Amygdala (tissue), 56 donors: ENCODE measurements at regions not wholly inside any gene's neighbourhood (a gene's known extent, or its start where the extent isn't known, plus 50 kb on each side); places are given as distances from the start of the nearest gene placed in this dataset.
"Not testable (repeated sequence)": the region's sequence is repeated elsewhere in the genome, so short reads cannot be mapped to it uniquely, and the experiment has no call there.

ENCODE experiments used
- DNase-seq, 56 donors: peaks; one replicate each; lab custom pipeline; 2025; lab: John Stamatoyannopoulos, UW

DNA sequence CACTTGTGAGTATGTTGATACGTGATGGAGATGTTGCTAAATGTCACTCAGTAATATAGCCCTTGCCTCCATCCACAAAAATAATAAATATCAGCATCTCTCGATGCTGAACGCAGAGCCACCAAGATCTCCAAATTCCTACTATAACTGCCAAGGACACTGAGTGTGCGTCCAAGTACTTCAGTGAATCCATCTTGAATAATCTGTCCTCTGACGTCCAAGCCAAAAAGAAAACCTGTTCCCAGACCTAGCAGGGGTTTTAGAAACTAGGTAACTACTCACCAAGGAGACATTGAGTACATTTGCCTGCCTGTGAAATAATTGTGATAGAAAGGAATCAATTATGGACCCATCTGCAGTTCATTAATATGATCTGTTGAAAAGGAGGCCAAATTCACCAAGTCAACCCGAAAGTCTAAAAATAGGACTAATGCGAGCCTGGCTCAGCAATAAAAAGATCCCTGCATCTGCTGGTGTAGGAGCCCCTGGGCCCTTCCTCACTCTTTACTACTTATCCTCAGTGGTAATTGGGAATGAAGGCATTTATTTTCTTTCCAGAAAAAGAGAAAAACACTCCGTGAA, 226.9 kb upstream of the IRF2BP2 start:
- DNase-seq = peak in 1 of 56 donors; percentile 37

DNA sequence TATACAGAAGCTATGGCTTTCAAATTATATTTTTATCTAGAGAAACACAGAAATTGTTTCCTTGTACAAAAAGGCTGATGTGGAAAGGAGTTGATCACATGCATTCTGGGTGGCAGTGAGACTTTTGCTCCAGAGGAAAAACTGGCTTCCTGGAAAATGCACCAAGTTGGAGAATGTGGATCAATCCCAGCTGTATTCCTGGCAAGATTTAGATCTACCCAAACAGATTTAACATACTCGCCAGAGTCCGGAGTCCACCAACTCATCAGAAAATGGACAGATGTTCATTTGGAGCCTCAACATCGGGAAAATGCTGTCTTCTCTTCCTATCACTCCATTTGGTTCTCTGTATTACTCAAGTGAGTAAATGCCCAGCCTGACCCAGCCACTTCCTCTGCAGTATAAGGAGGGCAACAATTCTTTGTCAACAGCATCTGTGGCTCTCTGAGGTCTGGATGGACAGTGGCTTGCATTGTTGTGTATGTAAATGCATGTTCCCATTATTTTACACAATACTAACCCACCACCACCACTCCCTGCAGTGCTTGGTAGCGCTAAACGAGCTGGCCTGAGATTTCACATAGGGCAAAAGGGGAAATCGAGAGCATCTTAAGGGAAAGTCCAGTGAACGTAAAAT, 226.2 kb upstream of the IRF2BP2 start:
- DNase-seq = peak in 36 of 56 donors; percentile 12 to 80 (median 46)

DNA sequence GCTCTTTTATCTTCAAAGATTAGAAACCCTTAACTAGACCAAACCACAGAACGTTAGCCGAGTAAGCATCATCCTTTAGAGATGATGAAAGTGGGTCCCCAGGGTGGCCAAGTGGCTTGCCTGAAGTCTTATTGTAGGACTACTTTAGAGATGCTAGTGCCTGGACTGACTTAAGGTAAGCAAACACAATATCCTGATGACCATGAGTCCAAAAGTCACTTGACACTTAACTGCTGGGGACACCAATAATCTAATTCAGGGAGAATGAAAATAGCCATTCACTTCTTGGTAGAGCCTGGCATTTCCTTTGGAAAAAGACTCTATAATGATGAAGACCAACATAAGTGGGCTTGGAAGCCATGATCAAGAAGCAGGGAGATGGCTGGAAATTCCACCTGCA, 225.3 kb upstream of the IRF2BP2 start:
- DNase-seq = no peak

DNA sequence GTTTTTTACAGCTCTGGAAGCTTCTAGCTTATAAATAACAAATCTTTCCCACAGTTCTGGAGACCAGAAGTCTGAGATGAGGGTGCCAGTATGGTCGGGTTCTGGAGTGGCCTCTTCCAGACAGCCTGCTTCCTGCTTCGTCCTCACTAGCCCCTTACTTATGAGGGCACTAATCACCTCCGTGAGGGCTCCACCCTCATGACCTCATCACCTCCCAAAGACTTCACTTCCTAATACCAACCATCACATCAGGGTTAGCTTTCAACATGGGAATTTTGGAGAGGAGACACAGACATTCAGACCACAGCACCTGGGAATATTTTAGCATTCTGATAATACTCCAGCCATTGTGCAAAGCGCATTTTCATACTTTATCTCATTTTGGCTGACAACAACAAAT, 223.7 kb upstream of the IRF2BP2 start:
- no peak for DNase-seq

DNA sequence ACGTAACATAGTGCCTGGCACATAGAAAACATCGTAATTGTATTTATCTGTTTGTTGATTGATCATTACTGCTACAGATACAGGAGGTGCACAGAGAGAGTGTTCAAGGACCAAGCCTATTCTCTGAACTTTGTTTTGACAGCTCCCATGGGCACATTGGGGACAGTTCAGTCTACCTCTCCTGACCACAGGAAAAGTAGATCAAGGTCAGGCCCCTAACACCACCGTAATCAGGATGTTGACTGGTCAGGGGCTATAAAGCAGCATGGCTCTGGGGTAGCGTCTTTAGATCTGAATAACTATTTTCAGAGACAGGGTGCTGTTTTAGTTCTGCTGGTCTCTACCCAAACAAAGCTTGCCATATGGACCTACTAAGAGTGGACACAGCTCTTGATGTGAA, 223.1 kb upstream of the IRF2BP2 start:
- no peak for DNase-seq

DNA sequence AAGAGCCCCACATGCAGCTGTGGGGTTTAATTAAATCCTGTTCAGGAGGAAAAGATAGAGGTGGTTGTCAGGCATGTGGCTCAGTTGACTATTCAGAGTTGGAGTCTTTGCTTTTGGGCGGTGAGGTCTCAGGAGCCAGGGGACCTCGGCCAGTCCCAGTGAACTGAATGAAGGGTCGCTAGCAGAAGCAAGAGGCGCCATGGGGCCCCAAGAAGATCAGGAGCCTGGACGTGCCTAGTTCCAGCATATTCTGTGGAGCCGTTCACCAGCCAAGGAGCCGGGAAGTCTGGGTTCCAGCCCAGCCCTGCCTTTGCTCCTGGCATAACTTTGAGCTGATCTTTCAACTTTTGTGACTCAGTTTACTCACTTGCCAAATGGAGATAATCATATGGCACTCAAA, 217.7 kb upstream of the IRF2BP2 start:
- DNase-seq = no peak

DNA sequence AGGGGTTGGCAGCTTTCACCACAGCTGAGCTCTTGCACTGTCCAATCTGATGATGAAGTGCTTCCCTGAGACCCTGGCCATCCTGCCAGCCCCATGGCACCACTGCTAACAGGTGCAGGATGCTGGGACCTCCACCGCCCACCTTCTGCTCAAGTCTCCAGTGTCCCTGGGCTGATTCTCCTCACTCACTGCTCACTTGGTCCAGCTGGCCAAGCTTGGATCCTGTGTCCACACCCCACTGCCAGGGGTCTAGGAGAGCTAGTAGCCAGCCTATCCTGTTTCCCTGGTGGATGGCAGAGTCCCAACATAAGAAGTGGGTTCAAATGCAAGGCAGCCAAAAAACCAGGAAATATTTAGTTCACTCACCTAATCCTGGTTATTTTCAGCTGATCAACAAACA, 217.2 kb upstream of the IRF2BP2 start:
- DNase-seq = no peak

DNA sequence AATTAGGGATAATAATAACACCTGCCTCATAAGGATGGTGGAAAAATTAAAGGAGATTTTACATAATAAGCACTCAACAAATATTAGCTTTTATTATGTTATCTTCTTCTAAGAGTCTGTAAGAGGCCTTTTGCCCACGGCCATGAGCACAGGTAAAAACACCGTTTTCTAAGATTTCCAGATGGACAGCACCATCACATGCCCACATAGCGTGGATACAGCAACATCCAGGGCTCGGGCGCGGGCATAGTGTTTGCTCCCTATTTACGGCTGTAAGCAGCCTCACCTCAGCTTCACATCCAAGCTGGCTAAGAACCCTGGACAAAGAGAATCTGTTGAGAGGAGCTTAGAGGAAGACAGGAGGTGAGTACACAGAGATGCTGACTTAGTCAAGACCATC, 216.4 kb upstream of the IRF2BP2 start:
- no peak for DNase-seq

DNA sequence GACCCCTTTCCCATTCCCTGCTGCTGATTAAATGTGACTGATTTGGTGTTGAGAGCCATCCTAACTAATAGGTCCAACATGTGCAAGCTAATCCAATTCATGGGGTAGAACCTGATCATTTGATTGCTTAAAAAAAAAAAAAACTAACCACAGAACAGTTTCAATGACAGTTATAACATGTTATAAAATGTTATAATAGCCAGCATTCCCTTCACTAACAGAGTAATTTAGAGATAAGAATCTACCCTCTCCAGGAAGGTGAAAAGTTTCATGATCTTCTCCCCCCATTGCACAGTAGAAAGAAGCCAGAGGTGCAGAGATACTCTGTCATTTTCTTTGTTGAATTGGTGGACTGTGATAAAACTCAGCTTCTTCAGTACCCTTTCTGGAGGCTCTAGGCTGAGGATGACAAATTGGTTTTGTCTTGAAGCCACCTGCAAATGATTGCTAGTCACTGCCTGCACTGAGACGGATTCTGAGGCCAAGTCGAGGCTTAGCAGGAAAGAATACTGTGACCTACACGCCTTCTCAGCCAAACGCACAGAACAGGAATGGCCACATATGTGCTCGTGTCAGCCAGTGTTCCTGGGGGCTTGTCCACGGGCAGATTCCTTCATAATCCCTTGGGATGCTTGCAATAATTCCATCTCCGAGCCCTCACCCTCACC, 215.7 kb upstream of the IRF2BP2 start:
- no peak for DNase-seq

DNA sequence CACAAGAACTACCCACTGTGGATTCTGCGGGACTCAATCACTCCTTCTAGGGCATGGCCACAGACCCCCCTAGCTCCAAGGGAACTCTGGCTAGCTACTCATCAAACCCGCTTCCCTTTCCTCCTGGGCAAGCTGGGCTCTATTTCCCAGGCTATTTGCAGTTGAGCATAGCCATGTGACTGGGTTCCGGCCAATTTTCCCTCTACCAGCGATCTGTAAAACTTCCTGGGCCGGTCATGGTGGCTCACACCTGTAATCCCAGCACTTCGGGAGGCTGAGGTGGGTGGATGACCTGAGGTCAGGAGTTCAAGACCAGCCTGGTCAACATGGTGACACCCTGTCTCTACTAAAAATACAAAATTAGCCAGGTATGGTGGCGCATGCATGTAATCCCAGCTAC, 214.9 kb upstream of the IRF2BP2 start:
- not testable (repeated sequence) for DNase-seq

DNA sequence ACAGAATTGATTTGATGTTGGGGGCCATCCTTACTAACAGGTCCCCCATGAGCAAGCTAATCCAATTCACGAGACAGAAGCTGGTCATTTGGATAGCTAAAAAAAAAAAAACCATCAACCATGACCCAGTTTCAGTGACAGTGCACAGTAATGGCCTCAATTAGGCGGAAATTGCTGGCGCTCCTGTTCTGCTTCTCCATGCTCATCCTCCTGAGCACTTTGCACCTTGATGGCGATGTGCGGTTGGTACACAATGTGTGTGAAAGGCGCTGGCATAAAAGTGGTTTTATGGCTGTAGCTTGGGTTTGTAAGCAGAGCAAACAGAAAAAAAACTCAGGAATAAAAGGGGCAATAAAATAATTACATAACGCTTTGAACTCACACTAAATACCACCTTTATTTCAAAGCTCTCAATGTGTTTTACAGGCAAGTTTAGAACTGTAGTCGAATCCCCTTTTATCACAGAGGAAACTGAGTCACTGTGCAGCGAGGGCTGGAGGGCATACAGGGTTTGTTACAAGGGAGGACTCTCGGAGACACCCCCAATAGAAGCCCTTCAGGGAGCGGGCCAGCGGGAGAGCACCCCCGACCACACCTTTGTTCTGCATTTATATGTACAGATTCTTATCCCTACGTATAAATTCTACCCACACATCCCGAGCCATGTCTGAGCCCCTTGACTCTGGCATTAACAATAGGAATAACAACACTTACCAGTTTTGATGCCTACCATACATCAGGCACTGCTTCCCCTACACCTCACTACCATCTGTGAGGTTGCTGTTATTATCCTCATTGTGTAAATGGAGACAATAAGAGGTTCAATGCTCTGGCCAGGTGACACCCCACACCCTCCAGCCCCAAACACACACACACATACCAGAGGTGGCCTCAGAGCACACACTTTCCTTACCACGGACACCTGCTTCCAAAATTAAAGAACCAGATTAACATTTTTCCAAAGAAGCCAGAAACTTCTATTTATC, 213.5 kb upstream of the IRF2BP2 start:
- DNase-seq = no peak

DNA sequence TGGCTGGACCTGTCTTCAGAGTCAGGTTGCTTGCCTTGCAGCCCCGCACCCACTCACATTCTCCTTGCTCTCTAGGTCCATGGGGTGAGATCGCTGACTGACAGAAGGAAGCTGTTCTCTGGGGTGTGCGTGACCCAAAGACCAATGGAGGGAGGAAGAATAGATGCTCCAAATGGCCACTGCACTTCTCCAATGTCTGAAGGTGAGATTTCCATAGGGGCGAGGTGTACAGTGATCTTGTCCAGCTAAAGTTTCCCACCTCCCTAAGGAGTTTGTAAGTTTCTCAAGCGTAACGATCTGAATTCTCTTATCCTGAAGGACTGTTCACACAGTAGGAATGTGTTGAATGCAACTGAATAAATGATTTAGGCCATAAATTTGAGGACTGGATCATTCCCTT, 211.9 kb upstream of the IRF2BP2 start:
- no peak for DNase-seq

DNA sequence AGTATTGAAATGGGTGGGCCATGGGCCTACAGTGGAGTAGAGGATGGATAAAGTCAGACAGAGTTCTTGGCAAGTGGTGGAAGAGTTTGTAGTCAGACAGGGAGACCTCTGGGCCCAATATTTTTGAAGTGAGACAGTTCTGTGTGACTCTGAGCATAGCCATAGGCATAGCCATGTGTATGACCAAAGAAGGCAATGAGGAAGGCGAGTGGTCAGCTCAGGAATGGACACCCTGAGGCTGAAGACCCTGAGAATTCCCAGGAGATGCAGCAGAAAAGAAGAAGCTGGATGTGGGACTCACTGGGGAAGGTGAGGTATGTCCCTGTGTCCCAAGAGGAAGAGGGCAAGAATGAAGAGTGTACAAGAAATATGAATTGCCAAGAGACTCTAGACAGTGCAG, 210.6 kb upstream of the IRF2BP2 start:
- DNase-seq = no peak

DNA sequence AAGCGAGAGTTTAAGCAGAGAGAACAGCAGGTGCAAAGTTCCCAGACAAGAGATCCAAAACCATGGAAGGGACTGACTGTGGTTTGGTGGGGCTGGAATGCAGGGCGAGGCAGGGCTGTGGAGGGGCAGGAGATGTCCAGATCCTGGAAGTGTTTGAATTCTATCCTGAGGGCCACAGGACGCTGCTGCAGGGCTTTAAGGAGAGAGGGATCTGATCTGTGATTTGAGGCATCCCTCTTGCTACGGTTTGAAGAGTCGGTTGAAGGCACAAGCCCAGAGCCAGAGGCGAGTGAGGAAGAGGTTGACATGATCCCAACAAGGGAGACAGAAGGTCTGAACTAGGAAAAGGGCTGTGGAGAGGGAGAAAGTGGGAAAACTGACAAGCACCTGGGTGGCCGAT, 209.9 kb upstream of the IRF2BP2 start:
- not testable (repeated sequence) for DNase-seq

DNA sequence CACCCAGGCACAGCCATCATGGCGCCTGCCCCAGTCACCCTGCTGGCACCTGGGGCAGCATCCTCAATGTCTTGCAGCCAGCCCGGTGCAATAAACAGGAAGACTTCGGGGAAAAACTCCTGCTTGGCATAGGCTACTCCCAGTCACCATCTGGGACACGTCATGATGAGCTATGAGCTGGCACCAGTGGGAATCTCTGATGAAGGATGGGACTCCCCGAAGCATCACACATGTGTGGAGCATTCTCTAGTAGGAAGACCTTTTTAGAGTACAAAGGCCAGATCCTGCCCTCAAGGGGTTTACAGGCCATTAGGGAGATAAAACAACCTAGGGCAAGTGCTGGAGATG, 208.0 kb upstream of the IRF2BP2 start:
- not testable (repeated sequence) for DNase-seq

DNA sequence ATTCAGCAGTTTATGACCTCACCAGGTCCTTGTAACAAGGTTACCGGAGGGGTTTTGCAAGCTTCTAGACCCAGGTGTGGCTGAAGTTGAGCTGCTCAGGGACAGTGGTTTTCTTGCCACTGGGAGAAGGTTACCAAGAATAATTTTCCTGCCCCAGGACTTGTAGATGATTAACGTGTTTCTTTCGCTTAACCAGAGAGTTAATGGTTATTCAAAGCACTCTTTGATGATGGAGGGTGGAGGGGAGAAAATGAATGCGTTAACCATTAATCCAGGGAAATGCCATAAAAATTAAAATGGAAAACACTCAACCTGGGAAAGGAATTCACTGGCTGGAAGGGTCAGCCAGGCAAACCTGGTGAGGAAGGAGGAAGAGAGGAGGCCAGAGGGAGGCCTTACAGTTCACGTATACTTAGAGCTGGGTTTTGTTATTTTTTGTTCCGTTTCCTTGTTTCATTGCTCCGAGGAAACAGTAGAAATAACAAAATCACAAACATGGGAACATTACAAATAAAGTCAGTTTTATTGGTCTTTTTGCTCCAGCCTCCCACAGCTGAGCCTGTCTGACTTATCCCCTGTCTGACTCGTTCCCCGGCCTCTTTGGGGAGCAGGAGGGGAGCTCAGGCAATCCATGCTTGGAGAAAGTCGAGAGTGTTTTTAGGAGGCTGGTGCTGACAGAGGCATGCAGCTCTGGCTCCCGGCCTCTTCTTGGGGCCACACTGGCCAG, 207.5 kb upstream of the IRF2BP2 start:
- not testable (repeated sequence) for DNase-seq

DNA sequence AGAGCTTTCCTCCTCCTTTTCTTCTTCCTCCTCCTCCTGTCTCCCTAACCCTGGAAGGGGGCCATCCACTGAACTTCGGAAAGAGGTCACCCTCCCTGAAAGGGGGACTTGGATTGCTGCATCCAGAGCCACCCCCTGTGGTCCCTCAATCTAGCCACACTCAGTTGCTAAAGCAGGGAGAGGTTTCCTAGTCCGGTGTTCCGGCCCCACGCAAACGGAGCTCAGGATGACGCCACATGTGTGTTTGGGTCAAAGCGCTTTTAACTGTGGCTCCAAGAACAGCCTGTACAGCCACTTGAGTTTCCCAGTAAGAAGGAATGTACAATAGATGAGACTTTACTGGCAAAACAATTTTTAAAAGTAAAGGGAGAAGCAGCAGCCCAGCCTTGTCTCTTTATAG, 206.9 kb upstream of the IRF2BP2 start:
- peak in 6 of 56 donors; percentile 6 to 60 (median 22) for DNase-seq

DNA sequence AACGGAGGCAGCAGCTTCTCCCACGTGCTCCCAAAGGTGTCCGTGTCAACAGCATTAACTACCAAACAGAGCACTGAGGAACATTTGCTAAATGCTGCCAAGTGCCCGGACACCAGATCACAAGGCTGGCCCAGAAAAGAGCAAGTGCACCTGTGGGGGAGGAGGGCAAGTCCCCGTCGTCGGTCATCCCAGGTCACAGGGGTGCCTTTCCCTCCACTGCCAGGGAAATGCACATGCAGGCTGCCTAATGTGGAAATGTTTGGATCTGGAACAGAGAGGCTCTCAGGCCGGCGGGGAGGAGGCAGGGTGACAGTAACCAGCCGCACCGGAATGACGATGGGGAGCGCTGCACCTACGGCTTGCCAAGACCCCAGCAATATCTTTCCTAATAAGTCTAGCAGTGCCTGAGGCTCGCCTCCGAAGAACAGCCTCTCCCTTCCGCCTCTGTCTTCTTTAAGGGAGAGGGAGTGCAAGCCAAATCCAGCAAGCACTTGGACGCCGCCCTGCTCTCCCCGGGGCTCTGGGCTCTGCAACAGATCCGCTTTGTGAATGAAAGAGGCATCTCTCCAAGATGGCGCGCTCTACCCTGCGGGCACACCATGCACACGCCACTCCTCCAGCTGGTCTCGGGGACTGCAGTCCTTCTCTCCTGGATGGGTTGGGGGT, 206.3 kb upstream of the IRF2BP2 start:
- DNase-seq = peak in 35 of 56 donors; percentile 7 to 66 (median 30)

DNA sequence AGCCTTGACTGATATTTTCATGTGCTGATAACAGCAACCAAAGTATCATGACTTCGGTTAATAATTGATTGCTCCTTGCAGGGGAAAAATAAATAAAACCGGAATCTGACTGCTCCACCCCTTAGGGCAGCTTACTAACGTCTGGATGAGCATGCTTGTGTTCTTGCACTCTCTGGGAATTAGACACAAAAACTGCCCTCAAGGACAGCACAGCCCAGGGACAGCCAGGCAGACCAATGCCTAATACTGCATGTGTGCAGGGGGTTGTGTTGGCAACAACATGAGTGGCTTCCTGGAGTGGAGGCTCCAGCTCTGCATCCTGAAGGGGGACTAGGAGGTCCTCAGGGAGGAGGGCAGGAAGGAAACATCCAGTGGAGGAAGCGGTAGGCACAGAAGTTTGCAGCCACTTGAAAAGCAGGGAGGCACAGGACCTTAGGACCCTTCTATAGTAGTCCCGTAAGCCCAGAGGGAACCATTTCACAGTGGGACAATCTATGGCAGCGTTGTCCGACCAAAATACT, 205.4 kb upstream of the IRF2BP2 start:
- not testable (repeated sequence) for DNase-seq
